Psoas muscle (tissue), 7 donors: ENCODE measurements at regions not wholly inside any gene's neighbourhood (a gene's known extent, or its start where the extent isn't known, plus 50 kb on each side); places are given as distances from the start of the nearest gene placed in this dataset.
"Not testable (repeated sequence)": the region's sequence is repeated elsewhere in the genome, so short reads cannot be mapped to it uniquely, and the experiment has no call there.

Experiments
- ATAC-seq, 4 donors: fragments of 200-7000 bp; cut with Tn5 transposase; one replicate each; pipeline ENCODE4 v1.9.1; 2020; ENCODE audit warnings: moderate library complexity in 3 of 4, mild to moderate bottlenecking in 2 of 4
- DNase-seq, 2 donors: peaks; one replicate each; pipeline ENCODE4 v3.0.0-alpha.2; 2020
- H3K27ac ChIP-seq: fragments of 200-600 bp; one replicate; pipeline ENCODE4 v1.8.0; 2022
- H3K27me3 ChIP-seq, 3 donors: fragments of 200-600 bp in 1 of 3; one replicate each; pipeline versions ENCODE4 v1.6.1 to v1.8.0; 2013 to 2022; ENCODE audit warnings: low read length in 2 of 3, mild to moderate bottlenecking in 2 of 3, moderate library complexity in 1 of 3; ENCODE audit not compliant: insufficient read depth in 3 of 3
- H3K36me3 ChIP-seq, 2 donors: fragments of 200-600 bp in 1 of 2; one replicate each; pipeline versions ENCODE4 v1.6.1 to v1.8.0; 2013 to 2022; ENCODE audit warnings: low read depth in 1 of 2, mild to moderate bottlenecking in 1 of 2, moderate library complexity in 1 of 2; ENCODE audit not compliant: insufficient read depth in 1 of 2
- H3K4me1 ChIP-seq: fragments of 200-600 bp; one replicate; pipeline ENCODE4 v1.8.0; 2022
- H3K4me3 ChIP-seq: fragments of 200-600 bp; one replicate; pipeline ENCODE4 v1.8.0; 2022; ENCODE audit warnings: mild to moderate bottlenecking
- H3K9me3 ChIP-seq: fragments of 200-600 bp; one replicate; pipeline ENCODE4 v1.8.0; 2022
- WGBS, 3 donors: extraction: QIAGEN DNeasy Blood & Tissue Kit; methylation state at CpG; one replicate each; pipeline versions ENCODE4 v1.1.6 to v1.1.7; 2013; 5-methylcytosine and 5-hydroxymethylcytosine counted together
- intact Hi-C, 2 donors: fragments of 100-400 bp; cut with DNase I; formaldehyde crosslinking; loops; one replicate each; pipeline versions ENCODE4 v1.11.0 to v1.14.2; 2022
- TF ChIP-seq, protein P1 (sequence below): fragments of 200-600 bp; IDR thresholded peaks from one replicate; pipeline ENCODE4 v1.8.0; 2022; ENCODE audit warnings: antibody characterized with exemption
- donor health status: healthy with polysubstance abuse.
- donor health status: DM: no; HTN: no; CAD: no; lungs with moderate emphysema.
- donor health status: Bipolar disorder and iron deficiency.
- donor health status: healthy.
- donor health status: DM: yes; HTN: yes; CAD: no.
- donor health status: DM: no; HTN: no; CAD: no.
- donor health status: DM: yes; HTN: yes; CAD: no.

DNA sequence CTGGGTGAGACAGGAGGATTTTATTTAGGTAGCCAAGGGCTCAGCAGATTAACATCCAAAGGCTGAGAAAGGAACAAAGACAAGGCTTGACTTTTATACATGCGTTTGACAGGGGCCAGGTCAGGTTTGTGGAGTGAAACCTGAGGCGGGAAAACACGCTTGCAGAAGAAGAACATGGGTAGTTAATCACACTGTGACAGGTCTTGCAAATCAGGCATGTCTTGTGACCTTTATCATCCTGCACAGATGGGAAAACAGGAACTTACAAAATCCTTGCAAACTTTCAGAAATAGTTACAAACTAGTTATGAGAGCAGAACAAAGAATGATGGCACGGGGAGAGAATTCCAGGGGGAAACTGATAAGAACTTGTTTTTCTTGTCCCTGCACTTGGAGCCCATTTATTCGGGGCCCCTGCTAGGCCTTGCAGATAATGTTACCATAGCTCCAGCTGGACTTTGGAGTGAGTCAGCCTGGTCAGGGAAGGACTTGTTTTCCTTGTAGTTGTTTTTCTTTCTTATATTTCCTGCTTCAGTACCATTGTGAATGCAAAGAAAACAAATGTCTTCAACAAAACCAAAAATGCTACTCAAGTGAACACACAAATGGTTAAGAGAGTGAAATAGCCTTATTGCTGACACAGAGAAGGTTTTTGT lies 965.9 kb upstream of the ROBO1 start:
- no peak for DNase-seq
- H3K27me3 ChIP-seq = no peaks in the 10 kb centered on the region
- TF ChIP-seq, protein P1, sequence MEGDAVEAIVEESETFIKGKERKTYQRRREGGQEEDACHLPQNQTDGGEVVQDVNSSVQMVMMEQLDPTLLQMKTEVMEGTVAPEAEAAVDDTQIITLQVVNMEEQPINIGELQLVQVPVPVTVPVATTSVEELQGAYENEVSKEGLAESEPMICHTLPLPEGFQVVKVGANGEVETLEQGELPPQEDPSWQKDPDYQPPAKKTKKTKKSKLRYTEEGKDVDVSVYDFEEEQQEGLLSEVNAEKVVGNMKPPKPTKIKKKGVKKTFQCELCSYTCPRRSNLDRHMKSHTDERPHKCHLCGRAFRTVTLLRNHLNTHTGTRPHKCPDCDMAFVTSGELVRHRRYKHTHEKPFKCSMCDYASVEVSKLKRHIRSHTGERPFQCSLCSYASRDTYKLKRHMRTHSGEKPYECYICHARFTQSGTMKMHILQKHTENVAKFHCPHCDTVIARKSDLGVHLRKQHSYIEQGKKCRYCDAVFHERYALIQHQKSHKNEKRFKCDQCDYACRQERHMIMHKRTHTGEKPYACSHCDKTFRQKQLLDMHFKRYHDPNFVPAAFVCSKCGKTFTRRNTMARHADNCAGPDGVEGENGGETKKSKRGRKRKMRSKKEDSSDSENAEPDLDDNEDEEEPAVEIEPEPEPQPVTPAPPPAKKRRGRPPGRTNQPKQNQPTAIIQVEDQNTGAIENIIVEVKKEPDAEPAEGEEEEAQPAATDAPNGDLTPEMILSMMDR = no peak
- H3K4me1 ChIP-seq = no peaks in the 10 kb centered on the region
- H3K4me3 ChIP-seq = no peak overlapping the region
- H3K9me3 ChIP-seq = no peaks in the 10 kb centered on the region
- WGBS, 3 donors = 8 to 15% (median 12%) methylated on average over 5 of the region's 5 CpGs
- intact Hi-C loops = no loop called here
- peak in 1 of 4 donors; percentile 64 for ATAC-seq
- no peak overlapping the region for H3K27ac ChIP-seq
- H3K36me3 ChIP-seq = no peaks in the 10 kb centered on the region

DNA sequence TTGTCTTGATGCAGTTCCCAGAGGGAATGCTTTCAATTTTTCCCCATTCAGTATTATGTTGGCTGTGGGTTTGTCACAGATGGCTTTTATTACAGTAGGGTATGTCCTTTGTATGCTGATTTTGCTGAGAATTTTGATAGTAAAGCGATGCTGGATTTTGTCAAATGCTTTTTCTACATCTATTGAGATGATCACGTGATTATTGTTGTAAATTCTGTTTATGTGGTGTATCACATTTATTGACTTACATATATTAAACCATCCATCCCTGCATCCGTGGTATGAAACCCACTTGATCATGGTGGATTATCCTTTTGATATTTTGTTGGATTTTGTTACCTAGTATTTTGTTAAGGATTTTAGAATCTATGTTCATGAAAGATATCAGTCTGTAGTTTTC lies 959.8 kb upstream of the ROBO1 start:
- H3K27me3 ChIP-seq, intact Hi-C loops, ATAC-seq, H3K27ac ChIP-seq, H3K36me3 ChIP-seq, H3K4me3 ChIP-seq, H3K9me3 ChIP-seq, DNase-seq, H3K4me1 ChIP-seq: not testable (repeated sequence)
- 73 to 78% (median 76%) methylated on average over 3 of the region's 3 CpGs for WGBS, 3 donors

DNA sequence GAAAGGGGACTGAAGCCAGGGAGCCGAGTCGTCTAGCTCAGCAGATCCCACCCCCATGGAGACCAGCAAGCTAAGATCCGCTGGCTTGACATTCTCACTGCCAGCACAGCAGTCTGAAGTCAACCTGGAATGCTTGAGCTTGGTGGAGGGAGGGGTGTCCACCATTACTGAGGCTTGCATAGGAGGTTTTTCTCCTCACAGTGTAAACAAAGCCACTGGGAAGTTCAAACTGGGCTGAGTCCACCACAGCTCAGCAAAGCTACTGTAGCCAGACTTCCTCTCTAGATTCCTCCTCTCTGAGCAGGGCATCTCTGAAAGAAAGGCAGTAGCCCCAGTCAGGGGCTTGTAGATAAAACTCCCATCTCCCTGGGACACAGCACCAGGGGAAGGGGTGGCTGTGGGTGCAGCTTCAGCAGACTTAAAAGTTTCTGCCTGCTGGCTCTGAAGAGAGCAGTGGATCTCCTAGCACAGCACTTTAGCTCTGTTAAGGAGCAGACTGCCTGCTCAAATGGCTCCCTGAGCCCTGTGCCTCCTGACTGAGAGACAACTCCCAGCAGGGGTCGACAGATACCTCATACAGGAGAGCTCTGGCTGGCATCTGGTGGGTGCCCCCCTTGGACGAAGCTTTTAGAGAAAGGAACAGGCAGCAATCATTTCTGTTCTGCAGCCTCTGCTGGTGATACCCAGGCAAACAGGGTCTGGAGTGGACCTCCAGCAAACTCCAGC lies 942.0 kb upstream of the ROBO1 start:
- H3K27ac ChIP-seq, H3K4me1 ChIP-seq, DNase-seq, H3K36me3 ChIP-seq, H3K27me3 ChIP-seq, H3K4me3 ChIP-seq, H3K9me3 ChIP-seq, ATAC-seq, intact Hi-C loops: not testable (repeated sequence)
- WGBS, 3 donors = 76 to 85% (median 80%) methylated on average over 5 of the region's 5 CpGs

DNA sequence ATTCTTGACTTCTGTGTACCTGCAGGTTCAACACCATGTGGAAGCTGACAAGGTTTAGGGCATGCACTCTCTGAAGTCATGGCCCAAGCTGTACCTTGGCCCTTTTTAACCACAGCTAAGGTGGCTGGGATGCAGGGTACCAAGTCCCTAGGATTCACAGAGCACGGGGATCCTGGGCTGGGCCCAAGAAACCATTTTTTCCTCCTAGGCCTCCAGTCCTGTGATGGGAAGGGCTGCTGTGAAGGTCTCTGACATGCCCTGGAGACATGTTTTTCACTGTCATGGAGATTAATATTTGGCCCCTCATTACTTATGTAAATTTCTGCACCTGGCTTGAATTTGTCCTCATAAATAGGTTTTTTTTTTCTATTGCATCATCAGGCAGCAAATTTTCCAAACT lies 937.5 kb upstream of the ROBO1 start:
- WGBS, 3 donors = 89 to 94% (median 89%) methylated on average over 1 of the region's 1 CpG
- H3K9me3 ChIP-seq = peaks cover 5% of the 10 kb centered on the region
- ATAC-seq (no peak), DNase-seq (no peak)
- H3K27me3 ChIP-seq = no peaks in the 10 kb centered on the region
- no peak overlapping the region for H3K4me3 ChIP-seq
- H3K27ac ChIP-seq = no peak overlapping the region
- H3K36me3 ChIP-seq = no peaks in the 10 kb centered on the region
- H3K4me1 ChIP-seq = no peaks in the 10 kb centered on the region
- intact Hi-C loops = no loop called here
- TF ChIP-seq, protein P1 = no peak

DNA sequence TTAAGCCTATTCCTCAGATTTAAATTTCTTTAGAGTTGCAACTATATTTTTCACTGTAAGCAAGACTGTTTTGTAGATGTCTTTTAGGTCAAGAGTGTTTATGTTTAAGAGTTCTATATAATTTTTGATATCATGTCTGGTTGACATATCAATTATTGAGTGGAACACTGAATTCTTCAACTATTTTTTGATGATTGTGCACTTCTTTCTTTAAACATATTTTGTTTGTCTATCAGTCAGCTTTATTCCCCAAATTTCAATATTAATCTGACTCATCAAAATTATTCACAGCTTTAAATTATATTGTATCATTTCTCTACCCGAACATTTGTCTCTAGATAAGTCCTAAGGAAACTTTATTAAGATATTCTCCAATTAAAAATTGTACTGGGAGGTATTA lies 933.6 kb upstream of the ROBO1 start:
- DNase-seq (no peak), ATAC-seq (no peak)
- 77 to 84% (median 81%) methylated on average over 1 of the region's 1 CpG for WGBS, 3 donors
- Histone ChIP-seq H3K27ac (no peak overlapping the region), H3K9me3 (no peaks in the 10 kb centered on the region), H3K4me3 (no peak overlapping the region), H3K4me1 (no peaks in the 10 kb centered on the region), H3K36me3 (no peaks in the 10 kb centered on the region), H3K27me3 (no peaks in the 10 kb centered on the region)
- intact Hi-C loops = no loop called here
- TF ChIP-seq, protein P1 = no peak
